ENCODE measurements at regions not wholly inside any gene's neighbourhood (a gene's known extent, or its start where the extent isn't known, plus 50 kb on each side); places are given as distances from the start of the nearest gene placed in this dataset.

GRCh38 chr12:93315385-93315906, 62.3 kb upstream of the NUDT4 start:
- H3K36me3 ChIP-seq (ENCODE audit: insufficient read depth, low read length), result no peaks in the 10 kb centered on the region
- no peak overlapping the region for H3K27ac ChIP-seq (ENCODE audit: low read depth, low read length, poor library complexity, severe bottlenecking)
- no peaks in the 10 kb centered on the region for H4K20me1 ChIP-seq (ENCODE audit: insufficient read depth, low read length)
- H3K4me3 ChIP-seq (ENCODE audit: low read depth, low read length, poor library complexity, severe bottlenecking), result no peak overlapping the region
- no peaks in the 10 kb centered on the region for H3F3A ChIP-seq (ENCODE audit: insufficient read depth, low read length)
- no peak for TF ChIP-seq EZH2 (IDR thresholded peaks at IDR 0.05; ENCODE audit: borderline replicate concordance, low read length)
- TF ChIP-seq CTCF (IDR thresholded peaks at IDR 0.05; ENCODE audit: low read length), result no peak
- H3K4me2 ChIP-seq (ENCODE audit: low read length), result no peak overlapping the region
- H3K79me2 ChIP-seq (ENCODE audit: insufficient read depth, low read length), result no peaks in the 10 kb centered on the region
- no peaks in the 10 kb centered on the region; the same call in 1 of the 2 replicates for H3K27me3 ChIP-seq (ENCODE audit: insufficient read depth, low read length)
- H3K4me1 ChIP-seq (ENCODE audit: insufficient read depth, low read length, severe bottlenecking), result no peaks in the 10 kb centered on the region
- H2AFZ ChIP-seq (ENCODE audit: low read length), result no peak overlapping the region
- H3K9ac ChIP-seq (ENCODE audit: low read length), result no peak overlapping the region
- H3K9me3 ChIP-seq (ENCODE audit: low read length), result no peaks in the 10 kb centered on the region
- H3K9me2 ChIP-seq (ENCODE audit: low read depth, low read length), result no peaks in the 10 kb centered on the region

- no peaks in the 10 kb centered on the region for H4K20me1 ChIP-seq (ENCODE audit: insufficient read depth, low read length)
- H2AFZ ChIP-seq (ENCODE audit: low read length), result no peak overlapping the region
- no peaks in the 10 kb centered on the region for H3K9me3 ChIP-seq (ENCODE audit: low read length)
- H3K9me2 ChIP-seq (ENCODE audit: low read depth, low read length), result no peaks in the 10 kb centered on the region
- no peak overlapping the region for H3K4me3 ChIP-seq (ENCODE audit: low read depth, low read length, poor library complexity, severe bottlenecking)
- no peak overlapping the region for H3K9ac ChIP-seq (ENCODE audit: low read length)
- no peaks in the 10 kb centered on the region; the same call in 1 of the 2 replicates for H3K27me3 ChIP-seq (ENCODE audit: insufficient read depth, low read length)
- H3K36me3 ChIP-seq (ENCODE audit: insufficient read depth, low read length), result no peaks in the 10 kb centered on the region
- H3K4me2 ChIP-seq (ENCODE audit: low read length), result no peak overlapping the region
- H3K4me1 ChIP-seq (ENCODE audit: insufficient read depth, low read length, severe bottlenecking), result no peaks in the 10 kb centered on the region
- no peak for TF ChIP-seq EZH2 (IDR thresholded peaks at IDR 0.05; ENCODE audit: borderline replicate concordance, low read length)
- TF ChIP-seq CTCF (IDR thresholded peaks at IDR 0.05; ENCODE audit: low read length), result no peak
- no peaks in the 10 kb centered on the region for H3K79me2 ChIP-seq (ENCODE audit: insufficient read depth, low read length)
- H3K27ac ChIP-seq (ENCODE audit: low read depth, low read length, poor library complexity, severe bottlenecking), result no peak overlapping the region
- H3F3A ChIP-seq (ENCODE audit: insufficient read depth, low read length), result no peaks in the 10 kb centered on the region
Measured at GRCh38 chr12:93315907-93316622, 61.7 kb upstream of the NUDT4 start.

GRCh38 chr12:93316623-93316971, 61.1 kb upstream of the NUDT4 start:
- TF ChIP-seq CTCF (IDR thresholded peaks at IDR 0.05; ENCODE audit: low read length) (no peak), EZH2 (IDR thresholded peaks at IDR 0.05; ENCODE audit: borderline replicate concordance, low read length) (no peak)

More at GRCh38 chr12:93316623-93316971, 61.1 kb upstream of the NUDT4 start:
- Histone ChIP-seq H4K20me1 (ENCODE audit: insufficient read depth, low read length) (no peaks in the 10 kb centered on the region), H3K4me1 (ENCODE audit: insufficient read depth, low read length, severe bottlenecking) (no peaks in the 10 kb centered on the region), H3K9me3 (ENCODE audit: low read length) (no peaks in the 10 kb centered on the region), H3K9ac (ENCODE audit: low read length) (no peak overlapping the region), H3K27ac (ENCODE audit: low read depth, low read length, poor library complexity, severe bottlenecking) (no peak overlapping the region), H2AFZ (ENCODE audit: low read length) (no peak overlapping the region), H3K36me3 (ENCODE audit: insufficient read depth, low read length) (no peaks in the 10 kb centered on the region), H3F3A (ENCODE audit: insufficient read depth, low read length) (no peaks in the 10 kb centered on the region), H3K27me3 (ENCODE audit: insufficient read depth, low read length) (no peaks in the 10 kb centered on the region; the same call in 1 of the 2 replicates), H3K79me2 (ENCODE audit: insufficient read depth, low read length) (no peaks in the 10 kb centered on the region), H3K4me3 (ENCODE audit: low read depth, low read length, poor library complexity, severe bottlenecking) (no peak overlapping the region), H3K4me2 (ENCODE audit: low read length) (no peak overlapping the region), H3K9me2 (ENCODE audit: low read depth, low read length) (no peaks in the 10 kb centered on the region)
